ENCODE measurements at regions not wholly inside any gene's neighbourhood (a gene's known extent, or its start where the extent isn't known, plus 50 kb on each side); places are given as distances from the start of the nearest gene placed in this dataset.

DNA sequence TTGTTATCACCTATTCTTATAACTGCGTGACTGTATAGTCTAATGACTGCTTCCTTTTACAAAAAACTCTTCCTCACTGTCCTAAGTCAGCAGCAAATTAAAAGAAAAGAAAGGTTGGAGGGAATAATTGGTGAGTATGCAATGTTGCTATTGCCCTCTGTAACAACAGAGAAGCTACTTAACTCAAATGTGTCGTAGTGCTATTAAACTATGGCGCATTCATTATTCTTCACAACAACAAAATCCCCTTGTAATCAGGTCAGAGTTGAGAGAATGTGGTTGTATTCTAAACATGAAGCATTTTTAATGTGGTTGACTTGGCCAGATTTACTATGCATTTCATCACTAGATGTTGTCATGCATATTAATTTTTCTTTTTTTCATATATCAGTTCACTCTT is 897.8 kb upstream of the PHF14 start (continued):
- TF ChIP-seq, protein P1, sequence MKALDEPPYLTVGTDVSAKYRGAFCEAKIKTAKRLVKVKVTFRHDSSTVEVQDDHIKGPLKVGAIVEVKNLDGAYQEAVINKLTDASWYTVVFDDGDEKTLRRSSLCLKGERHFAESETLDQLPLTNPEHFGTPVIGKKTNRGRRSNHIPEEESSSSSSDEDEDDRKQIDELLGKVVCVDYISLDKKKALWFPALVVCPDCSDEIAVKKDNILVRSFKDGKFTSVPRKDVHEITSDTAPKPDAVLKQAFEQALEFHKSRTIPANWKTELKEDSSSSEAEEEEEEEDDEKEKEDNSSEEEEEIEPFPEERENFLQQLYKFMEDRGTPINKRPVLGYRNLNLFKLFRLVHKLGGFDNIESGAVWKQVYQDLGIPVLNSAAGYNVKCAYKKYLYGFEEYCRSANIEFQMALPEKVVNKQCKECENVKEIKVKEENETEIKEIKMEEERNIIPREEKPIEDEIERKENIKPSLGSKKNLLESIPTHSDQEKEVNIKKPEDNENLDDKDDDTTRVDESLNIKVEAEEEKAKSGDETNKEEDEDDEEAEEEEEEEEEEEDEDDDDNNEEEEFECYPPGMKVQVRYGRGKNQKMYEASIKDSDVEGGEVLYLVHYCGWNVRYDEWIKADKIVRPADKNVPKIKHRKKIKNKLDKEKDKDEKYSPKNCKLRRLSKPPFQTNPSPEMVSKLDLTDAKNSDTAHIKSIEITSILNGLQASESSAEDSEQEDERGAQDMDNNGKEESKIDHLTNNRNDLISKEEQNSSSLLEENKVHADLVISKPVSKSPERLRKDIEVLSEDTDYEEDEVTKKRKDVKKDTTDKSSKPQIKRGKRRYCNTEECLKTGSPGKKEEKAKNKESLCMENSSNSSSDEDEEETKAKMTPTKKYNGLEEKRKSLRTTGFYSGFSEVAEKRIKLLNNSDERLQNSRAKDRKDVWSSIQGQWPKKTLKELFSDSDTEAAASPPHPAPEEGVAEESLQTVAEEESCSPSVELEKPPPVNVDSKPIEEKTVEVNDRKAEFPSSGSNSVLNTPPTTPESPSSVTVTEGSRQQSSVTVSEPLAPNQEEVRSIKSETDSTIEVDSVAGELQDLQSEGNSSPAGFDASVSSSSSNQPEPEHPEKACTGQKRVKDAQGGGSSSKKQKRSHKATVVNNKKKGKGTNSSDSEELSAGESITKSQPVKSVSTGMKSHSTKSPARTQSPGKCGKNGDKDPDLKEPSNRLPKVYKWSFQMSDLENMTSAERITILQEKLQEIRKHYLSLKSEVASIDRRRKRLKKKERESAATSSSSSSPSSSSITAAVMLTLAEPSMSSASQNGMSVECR (CRISPR knock-in tag; IDR thresholded peaks at IDR 0.05; ENCODE audit: borderline replicate concordance): no peak
- TF ChIP-seq SMAD3 (CRISPR knock-in tag; IDR thresholded peaks at IDR 0.05; ENCODE audit: borderline replicate concordance) (no peak), PRRX2 (CRISPR knock-in tag; IDR thresholded peaks at IDR 0.05) (no peak), OVOL2 (CRISPR knock-in tag; IDR thresholded peaks at IDR 0.05; ENCODE audit: borderline replicate concordance) (no peak), USF1 (CRISPR knock-in tag; IDR thresholded peaks at IDR 0.05) (no peak), ATF2 (CRISPR knock-in tag; IDR thresholded peaks at IDR 0.05; ENCODE audit: borderline replicate concordance, low read depth) (no peak)

DNA sequence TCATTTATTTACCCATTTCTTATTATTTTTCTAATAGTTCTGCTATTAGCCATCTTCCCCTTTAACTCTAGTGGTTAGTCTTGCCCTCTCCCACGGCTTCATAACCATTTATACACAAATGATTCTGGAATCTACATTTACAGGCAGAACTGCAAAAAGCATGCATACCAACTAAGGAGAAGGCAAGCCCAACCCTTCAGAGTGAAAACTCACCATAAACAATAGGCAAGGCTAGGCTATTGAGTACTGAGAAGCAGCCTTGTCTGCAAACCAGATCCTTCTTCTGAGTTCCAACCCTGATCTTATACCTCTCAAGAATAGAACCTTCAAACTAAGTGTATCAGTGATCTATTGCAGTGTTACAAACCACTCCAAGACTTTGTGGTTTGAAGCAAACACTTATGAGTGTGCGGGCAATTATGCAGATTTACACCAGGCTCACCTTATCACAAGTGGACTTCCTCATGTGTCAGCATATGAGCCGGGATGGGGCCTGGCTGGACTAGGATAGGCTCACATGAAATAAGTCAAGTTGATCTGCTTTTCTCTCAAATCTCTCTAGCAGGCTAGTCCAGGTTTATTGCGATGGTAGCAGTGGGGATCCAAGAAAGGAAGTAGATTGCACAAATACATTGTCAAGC is 896.9 kb upstream of the PHF14 start:
- ATAC-seq: peak; percentile 76
- Mint-ChIP-seq H3K4me1 (peaks cover 25% of the 10 kb centered on the region), H3K27me3 (ENCODE audit: low read depth) (no peaks in the 10 kb centered on the region), H3K27ac (no peak overlapping the region; the same call in 1 of the 2 replicates), H3K36me3 (no peaks in the 10 kb centered on the region), H3K9me3 (no peaks in the 10 kb centered on the region), H3K4me3 (no peak overlapping the region)
- no peak for DNase-seq (ENCODE audit: low spot score)
- ChIA-PET POLR2A (no interaction called here), CTCF (no interaction called here)
- TF ChIP-seq ZNF121 (CRISPR knock-in tag; IDR thresholded peaks at IDR 0.05) (no peak), GABPB1 (CRISPR knock-in tag; IDR thresholded peaks at IDR 0.05) (no peak), TEAD4 (CRISPR knock-in tag; IDR thresholded peaks at IDR 0.05) (no peak)
- TF ChIP-seq, protein P2, sequence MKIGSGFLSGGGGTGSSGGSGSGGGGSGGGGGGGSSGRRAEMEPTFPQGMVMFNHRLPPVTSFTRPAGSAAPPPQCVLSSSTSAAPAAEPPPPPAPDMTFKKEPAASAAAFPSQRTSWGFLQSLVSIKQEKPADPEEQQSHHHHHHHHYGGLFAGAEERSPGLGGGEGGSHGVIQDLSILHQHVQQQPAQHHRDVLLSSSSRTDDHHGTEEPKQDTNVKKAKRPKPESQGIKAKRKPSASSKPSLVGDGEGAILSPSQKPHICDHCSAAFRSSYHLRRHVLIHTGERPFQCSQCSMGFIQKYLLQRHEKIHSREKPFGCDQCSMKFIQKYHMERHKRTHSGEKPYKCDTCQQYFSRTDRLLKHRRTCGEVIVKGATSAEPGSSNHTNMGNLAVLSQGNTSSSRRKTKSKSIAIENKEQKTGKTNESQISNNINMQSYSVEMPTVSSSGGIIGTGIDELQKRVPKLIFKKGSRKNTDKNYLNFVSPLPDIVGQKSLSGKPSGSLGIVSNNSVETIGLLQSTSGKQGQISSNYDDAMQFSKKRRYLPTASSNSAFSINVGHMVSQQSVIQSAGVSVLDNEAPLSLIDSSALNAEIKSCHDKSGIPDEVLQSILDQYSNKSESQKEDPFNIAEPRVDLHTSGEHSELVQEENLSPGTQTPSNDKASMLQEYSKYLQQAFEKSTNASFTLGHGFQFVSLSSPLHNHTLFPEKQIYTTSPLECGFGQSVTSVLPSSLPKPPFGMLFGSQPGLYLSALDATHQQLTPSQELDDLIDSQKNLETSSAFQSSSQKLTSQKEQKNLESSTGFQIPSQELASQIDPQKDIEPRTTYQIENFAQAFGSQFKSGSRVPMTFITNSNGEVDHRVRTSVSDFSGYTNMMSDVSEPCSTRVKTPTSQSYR (CRISPR knock-in tag; IDR thresholded peaks at IDR 0.05): no peak

DNA sequence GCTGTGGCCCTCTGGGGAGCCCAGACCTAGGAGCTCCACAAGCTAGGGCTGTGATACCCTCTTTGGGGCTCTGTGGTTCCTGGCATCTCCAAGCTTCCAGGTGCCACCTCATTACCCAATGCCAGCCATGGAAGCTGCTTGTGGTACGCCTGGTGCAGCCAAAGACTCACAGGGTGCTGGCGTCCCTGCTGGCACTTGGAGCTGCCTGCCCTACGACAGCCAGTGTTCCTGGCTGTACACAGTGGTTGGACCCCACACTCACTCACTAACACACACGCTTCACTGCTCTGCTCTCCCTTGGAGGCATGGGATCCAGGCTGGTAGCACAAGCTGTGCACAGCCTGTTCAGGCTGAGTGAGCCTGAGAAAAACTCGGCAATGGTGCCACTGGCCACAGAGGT is 894.1 kb upstream of the PHF14 start:
- ChIA-PET CTCF (no interaction called here), POLR2A (interaction anchor here (0.5 kb wide), 1 partner anchor 1045 kb away, joined by 3 read pairs; no protein-coding TSS in a partner anchor)
- no peak for ATAC-seq
- Mint-ChIP-seq H3K4me3 (no peak overlapping the region), H3K27me3 (ENCODE audit: low read depth) (no peaks in the 10 kb centered on the region), H3K9me3 (no peaks in the 10 kb centered on the region), H3K4me1 (peaks cover 48% of the 10 kb centered on the region), H3K36me3 (no peaks in the 10 kb centered on the region), H3K27ac (no peak overlapping the region)
- no peak for TF ChIP-seq RORB (CRISPR knock-in tag; IDR thresholded peaks at IDR 0.05)
- TF ChIP-seq IRF1 (CRISPR knock-in tag; IDR thresholded peaks at IDR 0.05): no peak
- no peak for TF ChIP-seq RELA (CRISPR knock-in tag; IDR thresholded peaks at IDR 0.05; ENCODE audit: borderline replicate concordance)
- no peak for DNase-seq (ENCODE audit: low spot score)

Data from WTC11 (cell line).